GM23338 (cell line): ENCODE measurements at regions not wholly inside any gene's neighbourhood (a gene's known extent, or its start where the extent isn't known, plus 50 kb on each side); places are given as distances from the start of the nearest gene placed in this dataset.
A peak's percentile ranks its signal among the peaks of the same experiment; 100 is the strongest.

ENCODE experiments used
- ATAC-seq: fragments of 200-7000 bp; cut with Tn5 transposase; 3 replicates; pipeline ENCODE4 v1.9.1; 2020
- DNase-seq: peaks from one replicate; pipeline ENCODE4 v3.0.0-alpha.2; 2015; ENCODE audit warnings: low spot score
- H2AFZ ChIP-seq: fragments of 200-600 bp; sonication (generic); 2 replicates; pipeline ENCODE4 v1.8.0; 2016; ENCODE audit warnings: antibody characterized with exemption, mild to moderate bottlenecking, moderate library complexity
- H3F3A ChIP-seq: fragments of 200-600 bp; sonication (generic); replicated peaks from 2 replicates; pipeline ENCODE4 v1.8.0; 2017; ENCODE audit warnings: antibody characterized with exemption, mixed run types, low read depth
- H3K27ac ChIP-seq: fragments of 200-600 bp; sonication (generic); 2 replicates; pipeline ENCODE4 v1.6.1; 2016; ENCODE audit warnings: low read depth
- H3K27me3 ChIP-seq: fragments of 200-600 bp; sonication (generic); 2 replicates; pipeline ENCODE4 v1.8.0; 2016; ENCODE audit warnings: mild to moderate bottlenecking, mixed run types, moderate library complexity; ENCODE audit not compliant: insufficient read depth
- H3K36me3 ChIP-seq: fragments of 200-600 bp; sonication (generic); 2 replicates; pipeline ENCODE4 v1.8.0; 2016; ENCODE audit warnings: mild to moderate bottlenecking; ENCODE audit not compliant: insufficient read depth
- H3K4me1 ChIP-seq: fragments of 200-600 bp; sonication (generic); 2 replicates; pipeline ENCODE4 v1.8.0; 2016; ENCODE audit warnings: mild to moderate bottlenecking, moderate library complexity; ENCODE audit not compliant: insufficient read depth
- H3K4me2 ChIP-seq: fragments of 200-600 bp; sonication (generic); 2 replicates; pipeline ENCODE4 v1.7.1; 2017; ENCODE audit warnings: mixed run types
- H3K4me3 ChIP-seq: fragments of 200-600 bp; sonication (generic); 2 replicates; pipeline ENCODE4 v1.6.1; 2016; ENCODE audit warnings: mixed run types
- H3K79me2 ChIP-seq: fragments of 200-600 bp; sonication (generic); replicated peaks from 2 replicates; pipeline ENCODE4 v1.8.0; 2017; ENCODE audit warnings: mild to moderate bottlenecking; ENCODE audit not compliant: insufficient read depth
- H3K9me2 ChIP-seq: fragments of 200-600 bp; sonication (generic); 2 replicates; pipeline ENCODE4 v1.8.0; 2017; ENCODE audit not compliant: insufficient read depth
- H4K20me1 ChIP-seq: fragments of 200-600 bp; sonication (generic); replicated peaks from 2 replicates; pipeline ENCODE4 v1.8.0; 2017; ENCODE audit warnings: mild to moderate bottlenecking; ENCODE audit not compliant: insufficient read depth
- H3K27ac Mint-ChIP-seq: 2 replicates; pipeline ENCODE4 v1.8.0; 2020; ENCODE audit warnings: inconsistent platforms, mild to moderate bottlenecking, moderate library complexity, mixed read lengths
- H3K27me3 Mint-ChIP-seq: 3 replicates; pipeline ENCODE4 v1.8.0; 2022; ENCODE audit warnings: low read depth, mild to moderate bottlenecking, moderate library complexity, mixed read lengths, inconsistent platforms; ENCODE audit not compliant: insufficient read depth, poor library complexity
- H3K36me3 Mint-ChIP-seq: 3 replicates; pipeline ENCODE4 v1.8.0; 2021; ENCODE audit warnings: low read depth, mild to moderate bottlenecking, inconsistent platforms, moderate library complexity, mixed read lengths
- H3K4me1 Mint-ChIP-seq: 3 replicates; pipeline ENCODE4 v1.8.0; 2020; ENCODE audit warnings: mild to moderate bottlenecking, inconsistent platforms, mixed read lengths
- H3K4me3 Mint-ChIP-seq: 3 replicates; pipeline ENCODE4 v1.8.0; 2021; ENCODE audit warnings: moderate library complexity, mild to moderate bottlenecking, inconsistent platforms, mixed read lengths
- H3K9me3 Mint-ChIP-seq: 3 replicates; pipeline ENCODE4 v1.8.0; 2020; ENCODE audit warnings: moderate library complexity, mild to moderate bottlenecking, inconsistent platforms, mixed read lengths
- CREB1 ChIP-seq: fragments of 250-450 bp; sonication (Bioruptor Pico); IDR thresholded peaks from 2 replicates; pipeline ENCODE4 v1.5.0; 2020; ENCODE audit warnings: low read depth, mild to moderate bottlenecking, moderate library complexity
- CTCF ChIP-seq, 2 experiments: fragments of 200-600 bp in 1 of 2; sonication (generic) in 1 of 2; conservative IDR thresholded peaks; 2 replicates each; pipeline versions ENCODE4 v1.5.1 to v1.6.1; 2016 to 2017; ENCODE audit warnings: antibody characterized with exemption in 2 of 2, low read depth in 2 of 2, mild to moderate bottlenecking in 2 of 2, moderate library complexity in 1 of 2
- ETS1 ChIP-seq: IDR thresholded peaks from 2 replicates; pipeline ENCODE4 v1.6.1; 2016; ENCODE audit warnings: antibody characterized with exemption
- EZH2 ChIP-seq: fragments of 200-600 bp; sonication (generic); IDR thresholded peaks from one replicate; pipeline ENCODE4 v1.8.0; 2017; ENCODE audit warnings: antibody characterized with exemption, mild to moderate bottlenecking, low read depth; ENCODE audit not compliant: unreplicated experiment
- EZH2phosphoT487 ChIP-seq: fragments of 200-600 bp; sonication (generic); IDR thresholded peaks from one replicate; pipeline ENCODE4 v1.8.1; 2018; ENCODE audit warnings: antibody characterized with exemption; ENCODE audit not compliant: unreplicated experiment
- JUNB ChIP-seq: IDR thresholded peaks from one replicate; pipeline ENCODE4 v1.6.1; 2016; ENCODE audit warnings: antibody characterized with exemption; ENCODE audit not compliant: unreplicated experiment
- NANOG ChIP-seq: IDR thresholded peaks from 2 replicates; pipeline ENCODE4 v1.6.1; 2016; ENCODE audit warnings: antibody characterized with exemption, borderline replicate concordance
- REST ChIP-seq: IDR thresholded peaks from one replicate; pipeline ENCODE4 v1.6.1; 2018; ENCODE audit warnings: antibody characterized with exemption; ENCODE audit not compliant: unreplicated experiment
- STAT1 ChIP-seq: IDR thresholded peaks from one replicate; pipeline ENCODE4 v1.6.1; 2016; ENCODE audit warnings: antibody characterized with exemption; ENCODE audit not compliant: unreplicated experiment
- ZNF114 ChIP-seq: fragments of 250-450 bp; sonication (Bioruptor Pico); IDR thresholded peaks from 2 replicates; pipeline ENCODE4 v1.5.0; 2020; ENCODE audit warnings: mild to moderate bottlenecking, moderate library complexity
- ZNF331 ChIP-seq: fragments of 250-450 bp; sonication (Bioruptor Pico); IDR thresholded peaks from 2 replicates; pipeline ENCODE4 v1.5.0; 2020; ENCODE audit warnings: low read depth, mild to moderate bottlenecking, moderate library complexity
- ZNF462 ChIP-seq: fragments of 250-450 bp; sonication (Bioruptor Pico); IDR thresholded peaks from 2 replicates; pipeline ENCODE4 v1.5.0; 2020; ENCODE audit warnings: mild to moderate bottlenecking, moderate library complexity

GRCh38 chr18:54086046-54086802 is 138.2 kb downstream of the MBD2 start:
- H3K27ac Mint-ChIP-seq, result no peak overlapping the region
- H3K27ac ChIP-seq, result no peak overlapping the region
- H3K4me2 ChIP-seq, result peak overlapping the region; percentile 42; the same call in 1 of the 2 replicates
- peaks cover 21% of the 10 kb centered on the region for H3K36me3 Mint-ChIP-seq
- no peak for ATAC-seq
- H3K4me3 Mint-ChIP-seq, result no peak overlapping the region
- H3K4me1 ChIP-seq, result peaks cover 12% of the 10 kb centered on the region
- no peaks in the 10 kb centered on the region for H4K20me1 ChIP-seq
- peak overlapping the region; percentile 94 for H2AFZ ChIP-seq
- no peaks in the 10 kb centered on the region for H3F3A ChIP-seq
- H3K9me3 Mint-ChIP-seq, result peaks cover 29% of the 10 kb centered on the region
- no peaks in the 10 kb centered on the region for H3K27me3 Mint-ChIP-seq
- TF ChIP-seq JUNB, result no peak
- TF ChIP-seq CREB1 (CRISPR knock-in tag), result no peak
- TF ChIP-seq ZNF331 (CRISPR knock-in tag), result no peak
- no peak for TF ChIP-seq CTCF (conservative IDR thresholded peaks at IDR 0.05; ENCODE audit: low read depth in 2 of 2)
- no peak for TF ChIP-seq STAT1
- no peak for TF ChIP-seq ZNF114 (CRISPR knock-in tag)
- no peak for TF ChIP-seq ZNF462
- TF ChIP-seq EZH2phosphoT487, result no peak
- no peak for TF ChIP-seq EZH2
- TF ChIP-seq ETS1, result no peak
- no peak for TF ChIP-seq REST
- no peak for TF ChIP-seq NANOG
- no peak for DNase-seq
- H3K79me2 ChIP-seq, result no peaks in the 10 kb centered on the region
- no peaks in the 10 kb centered on the region for H3K27me3 ChIP-seq
- peaks cover 8% of the 10 kb centered on the region for H3K9me2 ChIP-seq
- H3K4me3 ChIP-seq, result no peak overlapping the region
- peaks cover 15% of the 10 kb centered on the region for H3K4me1 Mint-ChIP-seq
- no peaks in the 10 kb centered on the region for H3K36me3 ChIP-seq
